K562 (cell line): ENCODE measurements at regions not wholly inside any gene's neighbourhood (a gene's known extent, or its start where the extent isn't known, plus 50 kb on each side); places are given as distances from the start of the nearest gene placed in this dataset.

ENCODE experiments used
- ATAC-seq: fragments of 200-7000 bp; cut with Tn5 transposase; 3 replicates; pipeline ENCODE4 v1.9.1; 2020; ENCODE audit warnings: moderate library complexity
- BruUV-seq: library from RNA; stranded (reverse); fragments of 400-500 nt; replicated peaks from 2 replicates; lab custom pipeline; 2021; lab: Mats Ljungman, UMichigan
- CTCF ChIA-PET: fragments of 300-600 bp; formaldehyde crosslinking; extraction: SDS; loops from one replicate; lab custom pipeline; 2021; ENCODE audit warnings: low intra/inter-chr PET ratio; lab: Yijun Ruan, JAX
- POLR2A ChIA-PET: fragments of 300-600, 350-650 bp; sonication (Branson Sonifier 250); formaldehyde crosslinking; extraction: SDS; loops from one replicate; lab custom pipeline; 2021; ENCODE audit warnings: antibody characterized with exemption, inconsistent platforms; lab: Yijun Ruan, JAX
- DNase-seq, 4 experiments: peaks; one replicate each; pipeline versions ENCODE4 v3.0.0 to v3.0.0-alpha.2; 2011 to 2018; ENCODE audit warnings: low spot score in 3 of 4, mixed read lengths in 3 of 4; ENCODE audit errors: extremely low read depth in 1 of 4
- FAIRE-seq: peaks from 2 replicates; lab custom pipeline; 2011; peaks lifted over from hg19 to GRCh38; lab: Jason Lieb, UNC
- H2AFZ ChIP-seq: 2 replicates; pipeline ENCODE4 v1.6.0; 2011; ENCODE audit warnings: low read depth, low read length, control low read depth, inconsistent platforms
- H3K27ac ChIP-seq: fragments of 200-600 bp; 3 replicates; pipeline ENCODE4 v1.8.0; 2011; ENCODE audit warnings: low read depth, mild to moderate bottlenecking, control low read depth, inconsistent platforms, low read length, moderate library complexity, mixed read lengths; ENCODE audit errors: extremely low read depth
- H3K27me3 ChIP-seq, 2 experiments: fragments of 300-600 bp in 1 of 2; 2 replicates in 1 of 2; 3 replicates in 1 of 2; pipeline versions ENCODE4 v1.6.0 to v1.8.0; 2011; ENCODE audit warnings: inconsistent platforms in 2 of 2, low read length in 2 of 2, mild to moderate bottlenecking in 1 of 2, mixed read lengths in 1 of 2, moderate library complexity in 1 of 2; ENCODE audit not compliant: control insufficient read depth in 2 of 2, insufficient read depth in 2 of 2
- H3K36me3 ChIP-seq: fragments of 300-600 bp; 3 replicates; pipeline ENCODE4 v1.8.0; 2011; ENCODE audit warnings: mild to moderate bottlenecking, low read length, inconsistent platforms; ENCODE audit not compliant: control insufficient read depth, insufficient read depth
- H3K4me1 ChIP-seq, 2 experiments: fragments of 200-600 bp in 1 of 2; replicated peaks in 1 of 2; 2 replicates in 1 of 2; 3 replicates in 1 of 2; pipeline versions ENCODE4 v1.5.1 to v1.8.0; 2011; ENCODE audit warnings: inconsistent platforms in 2 of 2, low read length in 2 of 2, mild to moderate bottlenecking in 1 of 2, mixed read lengths in 1 of 2, moderate library complexity in 1 of 2; ENCODE audit not compliant: control insufficient read depth in 2 of 2, insufficient read depth in 2 of 2
- H3K4me2 ChIP-seq: 2 replicates; pipeline ENCODE4 v1.6.1; 2011; ENCODE audit warnings: low read length, control low read depth, inconsistent platforms, mixed read lengths; ENCODE audit not compliant: insufficient read depth
- H3K4me3 ChIP-seq: fragments of 200-600 bp; sonication (generic), shearing (Covaris generic); 2 replicates; pipeline ENCODE4 v1.5.1; 2016; ENCODE audit warnings: control low read depth, inconsistent platforms
- H3K79me2 ChIP-seq: fragments of 200-600 bp; 3 replicates; pipeline ENCODE4 v1.8.0; 2011; ENCODE audit warnings: low read length, inconsistent platforms; ENCODE audit not compliant: control insufficient read depth, insufficient read depth
- H3K9ac ChIP-seq, 2 experiments: 2 replicates each; pipeline versions ENCODE4 v1.6.0 to v1.6.1; 2011; ENCODE audit warnings: low read depth in 2 of 2, low read length in 2 of 2, control low read depth in 1 of 2, inconsistent platforms in 1 of 2, mild to moderate bottlenecking in 1 of 2, mixed read lengths in 1 of 2; ENCODE audit not compliant: insufficient read depth in 1 of 2
- H3K9me1 ChIP-seq: one replicate; pipeline ENCODE4 v1.6.0; 2011; ENCODE audit warnings: inconsistent platforms, mild to moderate bottlenecking, low read length, moderate library complexity; ENCODE audit not compliant: control insufficient read depth, insufficient read depth
- H3K9me3 ChIP-seq: replicated peaks from 2 replicates; pipeline ENCODE4 v1.5.1; 2011; ENCODE audit warnings: low read depth, low read length, inconsistent platforms; ENCODE audit not compliant: control insufficient read depth, insufficient read depth
- H4K20me1 ChIP-seq: replicated peaks from 2 replicates; pipeline ENCODE4 v1.6.1; 2011; ENCODE audit warnings: low read length, inconsistent platforms, mixed read lengths; ENCODE audit not compliant: control insufficient read depth, insufficient read depth
- AFF1 ChIP-seq, 2 experiments: fragments of 450-650 bp; IDR thresholded peaks; 2 replicates each; pipeline ENCODE4 v1.6.1; 2018; ENCODE audit warnings: mild to moderate bottlenecking in 2 of 2, low read depth in 1 of 2; ENCODE audit not compliant: partially characterized antibody in 2 of 2
- C11orf30 ChIP-seq: fragments of 450-650 bp; IDR thresholded peaks from 2 replicates; pipeline ENCODE4 v1.6.1; 2016; ENCODE audit warnings: low read depth, mild to moderate bottlenecking
- DACH1 ChIP-seq: fragments of 450-650 bp; IDR thresholded peaks from 2 replicates; pipeline ENCODE4 v1.6.1; 2018; ENCODE audit not compliant: partially characterized antibody
- KDM5B ChIP-seq: fragments of 200-600 bp; sonication (generic); IDR thresholded peaks from 2 replicates; pipeline ENCODE4 v1.6.1; 2012; ENCODE audit warnings: low read depth, mild to moderate bottlenecking, moderate library complexity, low read length, control low read depth, inconsistent platforms; ENCODE audit not compliant: insufficient replicate concordance
- NFIC ChIP-seq: fragments of 450-650 bp; IDR thresholded peaks from 2 replicates; pipeline ENCODE4 v1.6.1; 2017; ENCODE audit warnings: mild to moderate bottlenecking, inconsistent platforms
- POLR2AphosphoS5 ChIP-seq: IDR thresholded peaks from 2 replicates; pipeline ENCODE4 v1.6.1; 2011; ENCODE audit warnings: mild to moderate bottlenecking, low read depth, low read length, moderate library complexity; ENCODE audit not compliant: control insufficient read depth, insufficient read depth
- SOX6 ChIP-seq: fragments of 450-650 bp; IDR thresholded peaks from 2 replicates; pipeline ENCODE4 v1.6.1; 2014; ENCODE audit warnings: mild to moderate bottlenecking
- YBX1 ChIP-seq: fragments of 450-650 bp; IDR thresholded peaks from 2 replicates; pipeline ENCODE4 v1.7.1; 2016; ENCODE audit warnings: mild to moderate bottlenecking
- ZBTB9 ChIP-seq: fragments of 450-650 bp; formaldehyde crosslinking; IDR thresholded peaks from 2 replicates; pipeline ENCODE4 v1.4.0; 2020; ENCODE audit warnings: mild to moderate bottlenecking, moderate library complexity
- ZKSCAN3 ChIP-seq: fragments of 250-450 bp; sonication (Bioruptor Pico); IDR thresholded peaks from 2 replicates; pipeline ENCODE4 v1.4.0; 2020
- WGBS: fragments of 100-300 bp; shearing (Covaris generic); methylation state at CpG from one replicate; pipeline ENCODE4 v1.1.6; 2016; ENCODE audit warnings: low coverage, mixed read lengths; ENCODE audit not compliant: insufficient coverage; ENCODE audit errors: missing lambda C conversion rate; 5-methylcytosine and 5-hydroxymethylcytosine counted together
- in situ Hi-C: fragments of 300-500 bp; cut with MboI; formaldehyde crosslinking; loops from 4 replicates; pipeline ENCODE4 v1.15.0; 2018; ENCODE audit warnings: inconsistent platforms, mixed read lengths
- intact Hi-C: fragments of 100-400 bp; cut with micrococcal nuclease; formaldehyde crosslinking; loops from 2 replicates; pipeline ENCODE4 v1.14.2; 2022

- in situ Hi-C loops, result no loop called here
- no peak overlapping the region for H3K27ac ChIP-seq
- no peak for TF ChIP-seq YBX1
- peak; percentile 72 for TF ChIP-seq NFIC
- TF ChIP-seq, all 486 proteins: peak for 1
- DNase-seq (no peak), ATAC-seq (no peak), FAIRE-seq (no peak)
- H3K4me2 ChIP-seq, result no peak overlapping the region
- H3K79me2 ChIP-seq, result no peaks in the 10 kb centered on the region
- H3K9me1 ChIP-seq, result no peaks in the 10 kb centered on the region
- H3K4me3 ChIP-seq, result no peak overlapping the region
- no peak overlapping the region for H3K9ac ChIP-seq
- peaks cover 0 to 4% of the 10 kb centered on the region in 2 experiments; a peak in 1 of 5 replicates for H3K4me1 ChIP-seq
- peaks cover 55 to 67% of the 10 kb centered on the region in 2 experiments for H3K27me3 ChIP-seq
- CTCF ChIA-PET, result no interaction called here
- intact Hi-C loops, result loop anchor here (10.0 kb wide), 1 partner anchor 332 kb away; no protein-coding TSS in a partner anchor
- H2AFZ ChIP-seq, result no peak overlapping the region
- no TSS peak for BruUV-seq
- no peaks in the 10 kb centered on the region for H3K36me3 ChIP-seq
- H4K20me1 ChIP-seq, result no peaks in the 10 kb centered on the region
- POLR2A ChIA-PET, result interaction anchor here (0.7 kb wide), 1 partner anchor 825 kb away, joined by 3 read pairs; no protein-coding TSS in a partner anchor
- H3K9me3 ChIP-seq, result no peaks in the 10 kb centered on the region
- WGBS, result 2% methylated on average over 7 of the region's 7 CpGs
These were observed 134.3 kb downstream of the PXDC1 start for GRCh38 chr6:3617192-3617631.

GRCh38 chr6:3616565-3617176 lies 134.8 kb downstream of the PXDC1 start:
- Histone ChIP-seq H3K9ac (no peak overlapping the region), H3K4me1 (peaks cover 0 to 4% of the 10 kb centered on the region in 2 experiments; a peak in 1 of 5 replicates), H3K79me2 (no peaks in the 10 kb centered on the region), H3K36me3 (no peaks in the 10 kb centered on the region), H3K4me3 (no peak overlapping the region), H4K20me1 (no peaks in the 10 kb centered on the region), H2AFZ (no peak overlapping the region), H3K27me3 (peaks cover 56 to 69% of the 10 kb centered on the region in 2 experiments), H3K9me1 (no peaks in the 10 kb centered on the region), H3K9me3 (no peaks in the 10 kb centered on the region), H3K4me2 (no peak overlapping the region), H3K27ac (no peak overlapping the region)
- no TSS peak for BruUV-seq
- FAIRE-seq (no peak), ATAC-seq (no peak), DNase-seq (no peak)
- intact Hi-C loops (loop anchor here (10.0 kb wide), 1 partner anchor 332 kb away; no protein-coding TSS in a partner anchor), in situ Hi-C loops (no loop called here)
- WGBS, result 5% methylated on average over 9 of the region's 9 CpGs
- ChIA-PET POLR2A (interaction anchor here (0.7 to 1.0 kb wide), 2 partner anchors 12 to 825 kb away, joined by 3 read pairs; no protein-coding TSS in a partner anchor), CTCF (no interaction called here)
- TF ChIP-seq ZKSCAN3 (CRISPR knock-in tag), result no peak
- TF ChIP-seq ZBTB9 (CRISPR knock-in tag), result no peak
- TF ChIP-seq POLR2AphosphoS5, result no peak
- no peak for TF ChIP-seq SOX6
- TF ChIP-seq AFF1 (IDR thresholded peaks at IDR 0.05; ENCODE audit: low read depth in 1 of 2, partially characterized antibody in 2 of 2), result no peak
- TF ChIP-seq KDM5B, result no peak
- no peak for TF ChIP-seq C11orf30
- no peak for TF ChIP-seq DACH1
